Right lobe of liver (tissue), 4 donors: ENCODE measurements at regions not wholly inside any gene's neighbourhood (a gene's known extent, or its start where the extent isn't known, plus 50 kb on each side); places are given as distances from the start of the nearest gene placed in this dataset.

Source experiments
- POLR2A ChIP-seq: fragments of 450-650 bp; IDR thresholded peaks from one replicate; pipeline ENCODE4 v1.6.1; 2017; ENCODE audit warnings: antibody characterized with exemption, mild to moderate bottlenecking
- TF ChIP-seq, protein P1 (sequence below), 4 donors: fragments of 200-600 bp in 3 of 4; fragments of 450-650 bp in 1 of 4; IDR thresholded peaks; one replicate each; pipeline versions ENCODE4 v1.5.1 to v1.8.0; 2016 to 2022; ENCODE audit warnings: antibody characterized with exemption in 4 of 4, mild to moderate bottlenecking in 2 of 4
- donor health status: DM: no; HTN: no; CAD: no.
- donor health status: DM: no; HTN: no; CAD: no.
- donor health status: DM: no; HTN: yes; CAD: no.

- TF ChIP-seq, protein P1, sequence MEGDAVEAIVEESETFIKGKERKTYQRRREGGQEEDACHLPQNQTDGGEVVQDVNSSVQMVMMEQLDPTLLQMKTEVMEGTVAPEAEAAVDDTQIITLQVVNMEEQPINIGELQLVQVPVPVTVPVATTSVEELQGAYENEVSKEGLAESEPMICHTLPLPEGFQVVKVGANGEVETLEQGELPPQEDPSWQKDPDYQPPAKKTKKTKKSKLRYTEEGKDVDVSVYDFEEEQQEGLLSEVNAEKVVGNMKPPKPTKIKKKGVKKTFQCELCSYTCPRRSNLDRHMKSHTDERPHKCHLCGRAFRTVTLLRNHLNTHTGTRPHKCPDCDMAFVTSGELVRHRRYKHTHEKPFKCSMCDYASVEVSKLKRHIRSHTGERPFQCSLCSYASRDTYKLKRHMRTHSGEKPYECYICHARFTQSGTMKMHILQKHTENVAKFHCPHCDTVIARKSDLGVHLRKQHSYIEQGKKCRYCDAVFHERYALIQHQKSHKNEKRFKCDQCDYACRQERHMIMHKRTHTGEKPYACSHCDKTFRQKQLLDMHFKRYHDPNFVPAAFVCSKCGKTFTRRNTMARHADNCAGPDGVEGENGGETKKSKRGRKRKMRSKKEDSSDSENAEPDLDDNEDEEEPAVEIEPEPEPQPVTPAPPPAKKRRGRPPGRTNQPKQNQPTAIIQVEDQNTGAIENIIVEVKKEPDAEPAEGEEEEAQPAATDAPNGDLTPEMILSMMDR (IDR thresholded peaks at IDR 0.05), result no peak
- TF ChIP-seq POLR2A, result no peak
Measured at GRCh38 chr6:48567016-48567415, 456.0 kb upstream of the PTCHD4 start.
